Tibial artery (tissue), 4 donors: ENCODE measurements at regions not wholly inside any gene's neighbourhood (a gene's known extent, or its start where the extent isn't known, plus 50 kb on each side); places are given as distances from the start of the nearest gene placed in this dataset.

Experiments used
- DNase-seq, 2 donors: peaks; one replicate each; pipeline ENCODE4 v3.0.0-alpha.2; 2019
- H3K27ac ChIP-seq, 2 donors: fragments of 200-600 bp; sonication (generic) in 1 of 2; 1 replicate in 1 of 2; 2 replicates in 1 of 2; pipeline ENCODE4 v1.5.1; 2018 to 2019; ENCODE audit warnings: mild to moderate bottlenecking in 1 of 2
- H3K27me3 ChIP-seq, 2 donors: fragments of 200-600 bp; sonication (generic) in 1 of 2; one replicate each; pipeline versions ENCODE4 v1.5.1 to v1.6.0; 2016 to 2019
- H3K36me3 ChIP-seq, 3 donors: fragments of 200-600 bp; sonication (generic) in 2 of 3; one replicate each; pipeline ENCODE4 v1.5.1; 2016 to 2019; ENCODE audit warnings: mild to moderate bottlenecking in 2 of 3
- H3K4me1 ChIP-seq, 4 donors: fragments of 200-600 bp; sonication (generic) in 2 of 4; 1 replicate in 3 of 4; 2 replicates in 1 of 4; pipeline ENCODE4 v1.5.1; 2016 to 2019
- H3K4me3 ChIP-seq, 2 donors: fragments of 200-600 bp; sonication (generic) in 1 of 2; 1 replicate in 1 of 2; 2 replicates in 1 of 2; pipeline ENCODE4 v1.5.1; 2018 to 2019; ENCODE audit warnings: mild to moderate bottlenecking in 2 of 2
- H3K9me3 ChIP-seq, 3 donors: fragments of 200-600 bp; sonication (generic) in 1 of 3; one replicate each; pipeline ENCODE4 v1.5.1; 2016 to 2019
- intact Hi-C: fragments of 100-400 bp; cut with DNase I; formaldehyde crosslinking; loops from one replicate; pipeline ENCODE4 v1.15.0; 2023; ENCODE audit warnings: low total_unique reads
- TF ChIP-seq, protein P1 (sequence below), 2 experiments: fragments of 200-600 bp in 1 of 2; fragments of 450-650 bp in 1 of 2; IDR thresholded peaks; one replicate each; pipeline ENCODE4 v1.5.1; 2017 to 2019; ENCODE audit warnings: antibody characterized with exemption in 2 of 2, mild to moderate bottlenecking in 1 of 2, moderate library complexity in 1 of 2

DNA sequence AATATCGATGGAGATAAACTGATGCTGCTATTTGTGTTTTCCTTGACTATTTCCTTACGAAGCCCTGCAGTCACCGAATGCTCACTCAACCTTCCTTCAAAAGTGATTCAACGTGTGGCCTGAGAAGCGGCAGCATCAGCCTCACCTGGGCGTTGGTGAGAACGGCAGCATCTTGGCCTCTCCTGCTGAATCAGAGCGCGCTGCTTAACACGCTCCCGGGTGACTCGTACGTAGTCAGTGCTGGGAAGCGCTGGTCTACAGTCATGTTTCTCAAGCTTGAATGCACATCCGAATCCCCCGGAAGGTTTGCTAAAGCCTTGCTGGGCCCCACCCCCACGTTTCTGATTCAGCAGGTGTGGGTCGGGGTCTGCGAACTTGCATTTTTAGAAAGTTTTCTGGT is 214.1 kb upstream of the RREB1 start:
- H3K4me3 ChIP-seq: no peak overlapping the region
- no peaks in the 10 kb centered on the region for H3K27me3 ChIP-seq
- TF ChIP-seq, protein P1, sequence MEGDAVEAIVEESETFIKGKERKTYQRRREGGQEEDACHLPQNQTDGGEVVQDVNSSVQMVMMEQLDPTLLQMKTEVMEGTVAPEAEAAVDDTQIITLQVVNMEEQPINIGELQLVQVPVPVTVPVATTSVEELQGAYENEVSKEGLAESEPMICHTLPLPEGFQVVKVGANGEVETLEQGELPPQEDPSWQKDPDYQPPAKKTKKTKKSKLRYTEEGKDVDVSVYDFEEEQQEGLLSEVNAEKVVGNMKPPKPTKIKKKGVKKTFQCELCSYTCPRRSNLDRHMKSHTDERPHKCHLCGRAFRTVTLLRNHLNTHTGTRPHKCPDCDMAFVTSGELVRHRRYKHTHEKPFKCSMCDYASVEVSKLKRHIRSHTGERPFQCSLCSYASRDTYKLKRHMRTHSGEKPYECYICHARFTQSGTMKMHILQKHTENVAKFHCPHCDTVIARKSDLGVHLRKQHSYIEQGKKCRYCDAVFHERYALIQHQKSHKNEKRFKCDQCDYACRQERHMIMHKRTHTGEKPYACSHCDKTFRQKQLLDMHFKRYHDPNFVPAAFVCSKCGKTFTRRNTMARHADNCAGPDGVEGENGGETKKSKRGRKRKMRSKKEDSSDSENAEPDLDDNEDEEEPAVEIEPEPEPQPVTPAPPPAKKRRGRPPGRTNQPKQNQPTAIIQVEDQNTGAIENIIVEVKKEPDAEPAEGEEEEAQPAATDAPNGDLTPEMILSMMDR (IDR thresholded peaks at IDR 0.05): no peak
- no peaks in the 10 kb centered on the region for H3K9me3 ChIP-seq
- DNase-seq: no peak
- no peak overlapping the region for H3K27ac ChIP-seq
- no peaks in the 10 kb centered on the region for H3K36me3 ChIP-seq
- H3K4me1 ChIP-seq: no peaks in the 10 kb centered on the region
- intact Hi-C loops: no loop called here

DNA sequence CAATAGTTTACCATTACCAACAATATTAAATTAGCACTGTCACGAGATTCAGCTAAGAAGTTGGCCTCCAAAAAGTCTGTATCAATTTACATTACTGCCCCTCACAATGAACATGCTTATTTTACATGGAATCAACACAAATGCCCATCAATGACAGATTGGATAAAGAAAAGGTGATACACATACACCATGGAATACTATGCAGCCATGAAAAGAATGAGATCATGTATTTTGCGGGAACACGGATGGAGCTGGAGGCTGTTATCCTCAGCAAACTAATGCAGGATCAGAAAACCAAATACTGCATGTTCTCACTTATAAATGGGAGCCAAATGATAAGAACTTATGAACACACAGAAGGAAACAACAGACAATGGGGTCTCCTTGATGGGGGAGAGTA is 211.8 kb upstream of the RREB1 start:
- no peaks in the 10 kb centered on the region for H3K36me3 ChIP-seq
- DNase-seq: no peak
- H3K4me3 ChIP-seq: no peak overlapping the region
- TF ChIP-seq, protein P1 (IDR thresholded peaks at IDR 0.05): no peak
- H3K9me3 ChIP-seq: no peaks in the 10 kb centered on the region
- H3K27me3 ChIP-seq: no peaks in the 10 kb centered on the region
- no peak overlapping the region for H3K27ac ChIP-seq
- no peaks in the 10 kb centered on the region for H3K4me1 ChIP-seq
- intact Hi-C loops: no loop called here

- Histone ChIP-seq H3K27me3 (no peaks in the 10 kb centered on the region), H3K4me3 (no peak overlapping the region), H3K36me3 (no peaks in the 10 kb centered on the region), H3K9me3 (no peaks in the 10 kb centered on the region), H3K4me1 (no peaks in the 10 kb centered on the region), H3K27ac (no peak overlapping the region)
- intact Hi-C loops: no loop called here
- TF ChIP-seq, protein P1 (IDR thresholded peaks at IDR 0.05): no peak
- no peak for DNase-seq
These were observed 210.6 kb upstream of the RREB1 start for GRCh38 chr6:6897140-6897539.

DNA sequence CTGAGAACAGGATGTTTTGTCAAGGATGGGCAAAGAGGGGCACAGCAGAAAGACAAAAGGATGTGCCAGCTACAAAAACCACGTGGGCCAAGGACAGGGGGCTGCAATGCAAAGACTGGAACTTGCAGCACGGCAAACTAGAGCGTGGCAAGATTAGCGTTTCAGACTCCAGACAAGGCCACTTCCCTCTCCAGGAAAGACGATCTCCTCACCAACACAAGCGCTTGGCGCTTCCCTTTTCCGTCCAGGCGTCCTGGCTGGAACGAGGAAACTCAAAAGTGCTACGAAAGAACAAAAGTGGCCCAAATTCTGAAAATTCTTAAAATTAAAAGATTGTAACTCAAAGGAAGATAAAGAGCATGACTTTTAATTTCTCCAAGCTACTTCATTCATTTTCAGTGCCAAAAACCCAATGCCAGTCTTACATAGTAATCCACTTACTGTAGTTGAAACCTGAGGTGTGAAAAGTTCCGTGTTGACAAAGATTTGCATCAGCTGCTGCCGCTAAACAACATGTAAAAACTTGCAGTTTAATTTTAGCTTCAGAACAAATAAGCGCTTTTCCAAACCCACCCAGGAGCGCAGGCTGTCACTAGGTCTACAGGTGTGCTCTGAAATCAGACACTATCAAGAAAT is 207.1 kb upstream of the RREB1 start:
- Histone ChIP-seq H3K36me3 (no peaks in the 10 kb centered on the region), H3K9me3 (no peaks in the 10 kb centered on the region), H3K4me3 (no peak overlapping the region), H3K4me1 (no peaks in the 10 kb centered on the region), H3K27ac (no peak overlapping the region), H3K27me3 (no peaks in the 10 kb centered on the region)
- intact Hi-C loops: no loop called here
- TF ChIP-seq, protein P1 (IDR thresholded peaks at IDR 0.05): no peak
- no peak for DNase-seq

GRCh38 chr6:6901205-6901719 is 206.5 kb upstream of the RREB1 start:
- intact Hi-C loops: no loop called here
- no peak overlapping the region for H3K4me3 ChIP-seq
- H3K27me3 ChIP-seq: no peaks in the 10 kb centered on the region
- H3K27ac ChIP-seq: no peak overlapping the region
- no peaks in the 10 kb centered on the region for H3K36me3 ChIP-seq
- TF ChIP-seq, protein P1 (IDR thresholded peaks at IDR 0.05): no peak
- H3K4me1 ChIP-seq: no peaks in the 10 kb centered on the region
- DNase-seq: no peak
- H3K9me3 ChIP-seq: no peaks in the 10 kb centered on the region

- no peak for DNase-seq
- TF ChIP-seq, protein P1 (IDR thresholded peaks at IDR 0.05): no peak
- H3K36me3 ChIP-seq: no peaks in the 10 kb centered on the region
- H3K27me3 ChIP-seq: no peaks in the 10 kb centered on the region
- no peak overlapping the region for H3K27ac ChIP-seq
- H3K4me3 ChIP-seq: no peak overlapping the region
- H3K4me1 ChIP-seq: no peaks in the 10 kb centered on the region
- no peaks in the 10 kb centered on the region for H3K9me3 ChIP-seq
- intact Hi-C loops: no loop called here
These were observed 205.8 kb upstream of the RREB1 start for GRCh38 chr6:6901945-6902344.
